Central memory CD4-positive, alpha-beta T cell (primary cell): ENCODE measurements at regions not wholly inside any gene's neighbourhood (a gene's known extent, or its start where the extent isn't known, plus 50 kb on each side); places are given as distances from the start of the nearest gene placed in this dataset.
"Not testable (repeated sequence)": the region's sequence is repeated elsewhere in the genome, so short reads cannot be mapped to it uniquely, and the experiment has no call there.

Source experiments
- DNase-seq: peaks from one replicate; pipeline ENCODE4 v3.0.0; 2022

GRCh38 chr21:6486821-6487220 is 4034.6 kb upstream of the TPTE start:
- DNase-seq: not testable (repeated sequence)

GRCh38 chr21:6492691-6493090 is 4028.7 kb upstream of the TPTE start:
- not testable (repeated sequence) for DNase-seq

GRCh38 chr21:6493957-6494356 is 4027.4 kb upstream of the TPTE start:
- DNase-seq: not testable (repeated sequence)

GRCh38 chr21:6496356-6496755 is 4025.0 kb upstream of the TPTE start:
- not testable (repeated sequence) for DNase-seq

GRCh38 chr21:6498716-6499115 is 4022.7 kb upstream of the TPTE start:
- DNase-seq: peak; percentile 2

- peak; percentile 72 for DNase-seq
These were observed 4022.1 kb upstream of the TPTE start for GRCh38 chr21:6499128-6499826.

- DNase-seq: not testable (repeated sequence)
These were observed 4021.5 kb upstream of the TPTE start for GRCh38 chr21:6499866-6500265.

- DNase-seq: not testable (repeated sequence)
These were observed 4020.7 kb upstream of the TPTE start for GRCh38 chr21:6500681-6501080.

- DNase-seq: not testable (repeated sequence)
These were observed 4015.1 kb upstream of the TPTE start for GRCh38 chr21:6506167-6506894.

- not testable (repeated sequence) for DNase-seq
These were observed 4013.8 kb upstream of the TPTE start for GRCh38 chr21:6507632-6508031.

- DNase-seq: not testable (repeated sequence)
These were observed 3999.6 kb upstream of the TPTE start for GRCh38 chr21:6521777-6522176.

- not testable (repeated sequence) for DNase-seq
These were observed 3995.2 kb upstream of the TPTE start for GRCh38 chr21:6526213-6526612.

GRCh38 chr21:6530655-6531054 is 3990.7 kb upstream of the TPTE start:
- not testable (repeated sequence) for DNase-seq

- not testable (repeated sequence) for DNase-seq
These were observed 3988.1 kb upstream of the TPTE start for GRCh38 chr21:6533261-6533660.

- DNase-seq: not testable (repeated sequence)
These were observed 3983.1 kb upstream of the TPTE start for GRCh38 chr21:6538320-6538719.

GRCh38 chr21:6539688-6540087 is 3981.7 kb upstream of the TPTE start:
- DNase-seq: not testable (repeated sequence)

GRCh38 chr21:6541036-6541435 is 3980.3 kb upstream of the TPTE start:
- not testable (repeated sequence) for DNase-seq

GRCh38 chr21:6545288-6545687 is 3976.1 kb upstream of the TPTE start:
- not testable (repeated sequence) for DNase-seq

GRCh38 chr21:6551045-6551444 is 3970.3 kb upstream of the TPTE start:
- DNase-seq: not testable (repeated sequence)

GRCh38 chr21:6553505-6554376 is 3967.6 kb upstream of the TPTE start:
- not testable (repeated sequence) for DNase-seq

GRCh38 chr21:6554377-6554864 is 3967.0 kb upstream of the TPTE start:
- DNase-seq: not testable (repeated sequence)

GRCh38 chr21:6556516-6556915 is 3964.9 kb upstream of the TPTE start:
- not testable (repeated sequence) for DNase-seq

- not testable (repeated sequence) for DNase-seq
These were observed 3964.0 kb upstream of the TPTE start for GRCh38 chr21:6557415-6557814.
